ENCODE measurements at regions not wholly inside any gene's neighbourhood (a gene's known extent, or its start where the extent isn't known, plus 50 kb on each side); places are given as distances from the start of the nearest gene placed in this dataset.

DNA sequence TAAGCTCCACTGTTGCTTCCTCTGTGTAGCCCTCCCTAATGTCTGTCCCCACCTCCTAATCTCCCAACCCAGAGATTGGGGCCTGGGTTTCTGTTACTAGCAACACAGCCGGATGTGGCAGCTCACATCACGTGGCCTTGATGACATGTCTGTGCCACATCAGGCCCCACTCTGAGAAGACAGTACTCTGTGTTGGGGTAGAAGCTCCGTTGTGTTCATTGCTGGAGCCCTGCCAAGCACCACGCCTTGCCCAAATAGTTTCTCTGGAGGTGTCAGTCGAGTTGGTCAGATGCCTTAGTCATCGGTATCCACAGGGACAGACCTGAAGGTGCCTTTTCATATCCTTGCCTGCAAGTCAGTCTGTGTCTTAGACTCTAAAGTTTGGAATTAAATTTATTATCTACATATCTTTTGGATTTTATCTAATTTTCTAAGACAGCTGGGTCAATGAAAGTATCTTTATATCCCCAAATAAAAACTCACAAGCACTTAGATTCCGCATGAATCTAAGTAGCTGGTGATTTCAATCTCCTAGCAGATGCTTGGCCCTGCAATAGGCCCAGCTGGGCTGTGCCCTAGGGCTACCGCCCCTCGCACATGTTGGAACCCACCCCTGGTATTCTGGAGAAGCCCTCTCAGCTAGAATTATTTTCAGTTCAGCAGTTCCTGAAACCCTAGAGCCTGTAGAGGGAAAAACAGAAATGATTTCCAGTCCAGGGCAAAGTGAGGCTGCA lies 204.0 kb upstream of the TSHZ3 start:
- Histone ChIP-seq H3K23ac (ENCODE audit: insufficient read length) (no peak overlapping the region), H2BK20ac (ENCODE audit: low read length) (no peak overlapping the region), H4K20me1 (replicated peaks in 1 of 2; ENCODE audit: control insufficient read depth in 1 of 2, insufficient read depth in 2 of 2, low read length in 2 of 2) (no peaks in the 10 kb centered on the region), H3K79me1 (ENCODE audit: low read depth, low read length) (no peaks in the 10 kb centered on the region), H3K36me3 (ENCODE audit: control insufficient read depth in 2 of 4, insufficient read depth in 4 of 4, low read length in 3 of 4) (no peaks in the 10 kb centered on the region), H4K8ac (ENCODE audit: extremely low read depth, insufficient read depth, low read length) (no peak overlapping the region), H3K4me1 (replicated peaks in 1 of 4; ENCODE audit: control insufficient read depth in 3 of 4, insufficient read depth in 4 of 4, low read length in 3 of 4) (peaks cover 0 to 4% (median 0%) of the 10 kb centered on the region in 4 experiments; a peak in 1 of 7 replicates), H2BK15ac (ENCODE audit: low read length) (no peak overlapping the region), H2AFZ (ENCODE audit: low read length) (no peak overlapping the region), H3K9me3 (ENCODE audit: insufficient read depth in 2 of 2, low read depth in 1 of 2, low read length in 1 of 2) (no peaks in the 10 kb centered on the region), H3K27ac (ENCODE audit: low read depth, low read length) (no peak overlapping the region), H3K14ac (ENCODE audit: insufficient read length) (no peak overlapping the region), H4K5ac (ENCODE audit: insufficient read length, low read depth, low read length) (no peak overlapping the region), H4K91ac (replicated peaks; ENCODE audit: insufficient read length, low read length) (no peak overlapping the region), H3K18ac (ENCODE audit: extremely low read depth, low read length) (no peak overlapping the region), H2BK120ac (replicated peaks; ENCODE audit: low read depth, low read length) (no peak overlapping the region), H3K4ac (replicated peaks; ENCODE audit: insufficient read length, low read depth, low read length) (no peak overlapping the region), H3K27me3 (replicated peaks in 1 of 4; ENCODE audit: control insufficient read depth in 3 of 4, extremely low read depth in 1 of 4, insufficient read depth in 3 of 4, low read length in 3 of 4) (no peaks in the 10 kb centered on the region), H3K4me2 (ENCODE audit: insufficient read depth in 1 of 2, low read depth in 2 of 2, low read length in 2 of 2) (no peak overlapping the region), H3K23me2 (ENCODE audit: low read depth, low read length) (no peaks in the 10 kb centered on the region), H3K56ac (replicated peaks; ENCODE audit: insufficient read length, low read depth, low read length) (no peak overlapping the region), H3K9ac (replicated peaks in 1 of 4; ENCODE audit: extremely low read depth in 1 of 4, low read depth in 3 of 4, low read length in 3 of 4) (no peak overlapping the region), H3K4me3 (ENCODE audit: extremely low read depth in 1 of 4, insufficient read depth in 2 of 4, low read depth in 3 of 4, low read length in 4 of 4) (no peak overlapping the region), H2BK5ac (ENCODE audit: low read depth, low read length) (no peak overlapping the region), H2AK5ac (ENCODE audit: low read depth, low read length) (0 out of 2 replicates have a peak overlapping the region, but pooled peaks have one; percentile 34), H3K79me2 (ENCODE audit: control insufficient read depth in 1 of 2, insufficient read depth in 2 of 2, low read length in 2 of 2) (no peaks in the 10 kb centered on the region), H2BK12ac (ENCODE audit: low read depth, low read length) (peak overlapping the region; percentile 60; the same call in 1 of the 2 replicates)
- no peak for FAIRE-seq
- 85% methylated on average over 9 of the region's 9 CpGs; no CpG with 5 or more reads in 1 of the 2 experiments for WGBS, 2 experiments (ENCODE audit: extremely low coverage in 1 of 2, insufficient coverage in 1 of 2, insufficient read length in 1 of 2, insufficient replicate concordance in 2 of 2, low coverage in 1 of 2, low lambda C conversion rate in 2 of 2, missing lambda C conversion rate in 1 of 2)
- no peak for DNase-seq (ENCODE audit: low read depth in 1 of 2, low spot score in 2 of 2)
- POLR2A ChIA-PET (ENCODE audit: partially characterized antibody): interaction anchor here (0.9 kb wide), 1 partner anchor 22 kb away, joined by 3 read pairs; no protein-coding TSS in a partner anchor
- CTCF ChIA-PET (ENCODE audit: partially characterized antibody): interaction anchor here (0.6 kb wide), 1 partner anchor 10 kb away, joined by 3 read pairs; no protein-coding TSS in a partner anchor
- no peak for TF ChIP-seq POU5F1 (IDR thresholded peaks at IDR 0.05; ENCODE audit: low read depth, low read length)
- no peak for TF ChIP-seq SIX5 (IDR thresholded peaks at IDR 0.05; ENCODE audit: low read depth, low read length)
- no peak for TF ChIP-seq BRCA1 (IDR thresholded peaks at IDR 0.05; ENCODE audit: low read depth, low read length)
- TF ChIP-seq TCF12 (IDR thresholded peaks at IDR 0.05; ENCODE audit: low read depth, low read length): no peak
- no peak for TF ChIP-seq SRF (IDR thresholded peaks at IDR 0.05; ENCODE audit: low read depth, low read length)
- no peak for TF ChIP-seq ZNF274 (IDR thresholded peaks at IDR 0.05; ENCODE audit: borderline replicate concordance, extremely low read depth, low read length)
- no peak for TF ChIP-seq MAFK (IDR thresholded peaks at IDR 0.05; ENCODE audit: low read depth, low read length)
- no peak for TF ChIP-seq YY1 (IDR thresholded peaks at IDR 0.05; ENCODE audit: low read depth, low read length)
- no peak for TF ChIP-seq CEBPB (IDR thresholded peaks at IDR 0.05; ENCODE audit: low read depth, low read length)
- no peak for TF ChIP-seq CBX8 (IDR thresholded peaks at IDR 0.05; ENCODE audit: borderline replicate concordance, low read depth, low read length)
